ENCODE measurements at regions not wholly inside any gene's neighbourhood (a gene's known extent, or its start where the extent isn't known, plus 50 kb on each side); places are given as distances from the start of the nearest gene placed in this dataset.

DNA sequence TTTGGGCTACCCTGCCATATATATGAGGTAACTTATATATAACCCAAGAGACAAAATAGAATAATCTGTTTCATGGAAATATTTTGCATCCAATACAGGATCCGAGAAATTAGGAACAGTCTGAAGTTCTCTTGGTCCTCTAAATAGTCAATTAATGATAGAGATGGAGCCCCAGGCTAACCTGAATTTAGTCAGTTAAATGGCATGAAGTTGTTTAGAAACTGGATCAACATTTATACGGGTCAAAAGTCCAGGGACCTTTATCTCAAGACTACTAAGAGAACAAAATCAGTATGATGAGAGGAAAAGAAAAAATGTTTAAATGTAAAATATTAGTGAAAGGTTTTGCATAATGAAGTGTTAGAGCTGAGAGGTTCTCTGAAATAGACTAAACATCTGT is 303.3 kb upstream of the ACTBL2 start:
- Mint-ChIP-seq H3K4me1 (no peaks in the 10 kb centered on the region), H3K36me3 (no peaks in the 10 kb centered on the region), H3K4me3 (no peak overlapping the region), H3K9me3 (no peaks in the 10 kb centered on the region), H3K27me3 (ENCODE audit: low read depth in 2 of 2) (peaks cover 4 to 27% of the 10 kb centered on the region in 2 donors), H3K27ac (no peak overlapping the region)
- intact Hi-C loops (cut with micrococcal nuclease), result no loop called here
- DNase-seq, result no peak
- ATAC-seq, result no peak
- Histone ChIP-seq H3K4me1 (ENCODE audit: control insufficient read depth, insufficient read depth, low read length) (no peaks in the 10 kb centered on the region), H3K36me3 (ENCODE audit: control insufficient read depth, insufficient read depth, low read length) (no peaks in the 10 kb centered on the region), H3K27me3 (ENCODE audit: control insufficient read depth, insufficient read depth, low read length) (no peaks in the 10 kb centered on the region), H3K4me3 (ENCODE audit: low read length) (no peak overlapping the region), H3K9me3 (ENCODE audit: control insufficient read depth, insufficient read depth, low read length) (no peaks in the 10 kb centered on the region), H3K27ac (ENCODE audit: low read length) (no peak overlapping the region)
- WGBS (ENCODE audit: insufficient coverage), result 90% methylated on average over 2 of the region's 2 CpGs
- TF ChIP-seq, protein P1, sequence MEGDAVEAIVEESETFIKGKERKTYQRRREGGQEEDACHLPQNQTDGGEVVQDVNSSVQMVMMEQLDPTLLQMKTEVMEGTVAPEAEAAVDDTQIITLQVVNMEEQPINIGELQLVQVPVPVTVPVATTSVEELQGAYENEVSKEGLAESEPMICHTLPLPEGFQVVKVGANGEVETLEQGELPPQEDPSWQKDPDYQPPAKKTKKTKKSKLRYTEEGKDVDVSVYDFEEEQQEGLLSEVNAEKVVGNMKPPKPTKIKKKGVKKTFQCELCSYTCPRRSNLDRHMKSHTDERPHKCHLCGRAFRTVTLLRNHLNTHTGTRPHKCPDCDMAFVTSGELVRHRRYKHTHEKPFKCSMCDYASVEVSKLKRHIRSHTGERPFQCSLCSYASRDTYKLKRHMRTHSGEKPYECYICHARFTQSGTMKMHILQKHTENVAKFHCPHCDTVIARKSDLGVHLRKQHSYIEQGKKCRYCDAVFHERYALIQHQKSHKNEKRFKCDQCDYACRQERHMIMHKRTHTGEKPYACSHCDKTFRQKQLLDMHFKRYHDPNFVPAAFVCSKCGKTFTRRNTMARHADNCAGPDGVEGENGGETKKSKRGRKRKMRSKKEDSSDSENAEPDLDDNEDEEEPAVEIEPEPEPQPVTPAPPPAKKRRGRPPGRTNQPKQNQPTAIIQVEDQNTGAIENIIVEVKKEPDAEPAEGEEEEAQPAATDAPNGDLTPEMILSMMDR (IDR thresholded peaks at IDR 0.05), result no peak

DNA sequence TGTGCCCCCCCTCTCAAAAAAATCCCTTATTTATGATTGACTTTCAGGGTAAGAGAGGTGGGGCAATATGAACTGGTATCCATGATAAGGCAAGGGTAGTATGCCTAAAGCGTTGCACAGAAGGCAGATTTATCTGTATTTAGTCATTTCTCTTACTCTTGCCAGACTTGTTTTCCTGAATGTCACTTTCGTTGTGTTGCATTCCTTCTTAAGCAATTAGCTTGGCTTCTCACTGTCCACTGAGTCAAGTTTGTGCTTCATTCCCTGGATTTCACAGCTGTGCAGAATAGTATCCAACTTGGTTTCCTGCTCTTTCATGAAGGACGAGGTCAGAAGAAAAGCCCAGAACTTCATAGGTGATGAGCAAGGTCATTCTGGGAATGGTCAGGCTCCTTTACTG is 301.5 kb upstream of the ACTBL2 start:
- DNase-seq (no peak), ATAC-seq (no peak)
- H3K27ac Mint-ChIP-seq, result no peak overlapping the region
- Histone ChIP-seq H3K27ac (ENCODE audit: low read length) (no peak overlapping the region), H3K9me3 (ENCODE audit: control insufficient read depth, insufficient read depth, low read length) (no peaks in the 10 kb centered on the region), H3K36me3 (ENCODE audit: control insufficient read depth, insufficient read depth, low read length) (no peaks in the 10 kb centered on the region), H3K4me1 (ENCODE audit: control insufficient read depth, insufficient read depth, low read length) (no peaks in the 10 kb centered on the region), H3K27me3 (ENCODE audit: control insufficient read depth, insufficient read depth, low read length) (no peaks in the 10 kb centered on the region), H3K4me3 (ENCODE audit: low read length) (no peak overlapping the region)
- peaks cover 0 to 15% of the 10 kb centered on the region in 2 donors for H3K27me3 Mint-ChIP-seq (ENCODE audit: low read depth in 2 of 2)
- H3K9me3 Mint-ChIP-seq, result no peaks in the 10 kb centered on the region
- no peak overlapping the region for H3K4me3 Mint-ChIP-seq
- no peaks in the 10 kb centered on the region for H3K36me3 Mint-ChIP-seq
- TF ChIP-seq, protein P1 (IDR thresholded peaks at IDR 0.05), result no peak
- 72% methylated on average over 3 of the region's 3 CpGs for WGBS (ENCODE audit: insufficient coverage)
- no peaks in the 10 kb centered on the region for H3K4me1 Mint-ChIP-seq
- intact Hi-C loops (cut with micrococcal nuclease), result no loop called here

DNA sequence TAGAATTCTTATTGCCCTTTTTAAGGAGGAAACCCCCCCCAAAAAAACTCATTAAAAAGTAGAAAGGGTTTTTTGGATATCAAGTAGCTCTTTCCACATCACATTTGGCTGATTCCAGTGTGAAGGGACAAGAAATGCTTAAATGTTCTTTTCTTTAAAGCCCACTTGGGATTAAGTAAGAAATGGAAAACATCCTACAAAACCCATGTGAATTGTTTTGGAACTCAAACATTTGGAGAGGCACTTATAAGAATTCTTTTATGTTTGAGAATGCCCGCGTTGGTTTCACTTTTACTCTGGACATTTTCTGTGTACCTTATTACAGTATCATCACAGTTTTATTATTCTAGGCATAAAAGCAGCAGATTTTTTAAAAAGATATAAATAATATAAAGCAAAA is 301.1 kb upstream of the ACTBL2 start:
- no peaks in the 10 kb centered on the region for H3K36me3 ChIP-seq (ENCODE audit: control insufficient read depth, insufficient read depth, low read length)
- DNase-seq (no peak), ATAC-seq (no peak)
- H3K4me3 ChIP-seq (ENCODE audit: low read length), result no peak overlapping the region
- Mint-ChIP-seq H3K27ac (no peak overlapping the region), H3K4me1 (no peaks in the 10 kb centered on the region), H3K27me3 (ENCODE audit: low read depth in 2 of 2) (peaks cover 0 to 13% of the 10 kb centered on the region in 2 donors), H3K36me3 (no peaks in the 10 kb centered on the region), H3K4me3 (no peak overlapping the region), H3K9me3 (no peaks in the 10 kb centered on the region)
- no peaks in the 10 kb centered on the region for H3K4me1 ChIP-seq (ENCODE audit: control insufficient read depth, insufficient read depth, low read length)
- intact Hi-C loops (cut with micrococcal nuclease), result no loop called here
- WGBS (ENCODE audit: insufficient coverage), result no CpG with 5 or more reads among the region's 2 CpGs
- no peaks in the 10 kb centered on the region for H3K27me3 ChIP-seq (ENCODE audit: control insufficient read depth, insufficient read depth, low read length)
- no peak overlapping the region for H3K27ac ChIP-seq (ENCODE audit: low read length)
- TF ChIP-seq, protein P1 (IDR thresholded peaks at IDR 0.05), result no peak
- no peaks in the 10 kb centered on the region for H3K9me3 ChIP-seq (ENCODE audit: control insufficient read depth, insufficient read depth, low read length)

DNA sequence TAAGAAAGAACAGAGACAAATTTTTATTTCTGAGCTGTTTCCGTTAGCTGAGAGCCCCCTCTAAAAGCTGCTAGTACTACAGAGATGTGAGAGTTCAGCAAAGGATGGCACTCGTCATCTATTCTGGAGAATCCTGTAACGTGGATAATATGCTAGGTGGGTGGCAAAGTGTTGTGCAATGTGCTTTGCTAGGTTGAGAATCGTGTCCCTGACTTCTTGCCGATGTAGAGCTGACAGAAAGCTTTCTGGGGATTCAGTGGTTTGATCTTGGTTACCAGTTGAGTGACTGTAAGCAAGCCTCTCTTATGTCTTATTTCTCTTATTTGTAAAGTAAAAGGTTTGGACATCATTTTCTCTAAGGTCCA is 298.3 kb upstream of the ACTBL2 start:
- Histone ChIP-seq H3K9me3 (ENCODE audit: control insufficient read depth, insufficient read depth, low read length) (no peaks in the 10 kb centered on the region), H3K4me3 (ENCODE audit: low read length) (no peak overlapping the region), H3K27me3 (ENCODE audit: control insufficient read depth, insufficient read depth, low read length) (no peaks in the 10 kb centered on the region), H3K36me3 (ENCODE audit: control insufficient read depth, insufficient read depth, low read length) (no peaks in the 10 kb centered on the region), H3K27ac (ENCODE audit: low read length) (no peak overlapping the region), H3K4me1 (ENCODE audit: control insufficient read depth, insufficient read depth, low read length) (no peaks in the 10 kb centered on the region)
- WGBS (ENCODE audit: insufficient coverage), result 89% methylated on average over 5 of the region's 5 CpGs
- intact Hi-C loops (cut with micrococcal nuclease), result no loop called here
- no peak overlapping the region for H3K4me3 Mint-ChIP-seq
- H3K36me3 Mint-ChIP-seq, result no peaks in the 10 kb centered on the region
- no peak for DNase-seq
- H3K27ac Mint-ChIP-seq, result no peak overlapping the region
- no peaks in the 10 kb centered on the region for H3K4me1 Mint-ChIP-seq
- H3K27me3 Mint-ChIP-seq (ENCODE audit: low read depth in 2 of 2), result peaks cover 0 to 3% of the 10 kb centered on the region in 2 donors
- no peak for ATAC-seq
- TF ChIP-seq, protein P1 (IDR thresholded peaks at IDR 0.05), result no peak
- H3K9me3 Mint-ChIP-seq, result no peaks in the 10 kb centered on the region
